PFSK-1 (cell line): ENCODE measurements at regions not wholly inside any gene's neighbourhood (a gene's known extent, or its start where the extent isn't known, plus 50 kb on each side); places are given as distances from the start of the nearest gene placed in this dataset.

Source experiments
- POLR2AphosphoS5 ChIP-seq: IDR thresholded peaks from 2 replicates; pipeline ENCODE4 v1.6.1; 2012; ENCODE audit warnings: low read depth, mild to moderate bottlenecking, control low read depth, low read length, moderate library complexity
- REST ChIP-seq, 2 experiments: IDR thresholded peaks; 2 replicates each; pipeline versions ENCODE4 v1.6.1 to v1.8.0; 2011 to 2012; ENCODE audit warnings: low read depth in 2 of 2, low read length in 2 of 2, control low read depth in 1 of 2, inconsistent platforms in 1 of 2, mild to moderate bottlenecking in 1 of 2, moderate library complexity in 1 of 2; ENCODE audit not compliant: insufficient read depth in 1 of 2
- SIN3A ChIP-seq: IDR thresholded peaks from 2 replicates; pipeline ENCODE4 v1.6.1; 2012; ENCODE audit warnings: mild to moderate bottlenecking, low read length, moderate library complexity, borderline replicate concordance; ENCODE audit not compliant: insufficient read depth
- TAF1 ChIP-seq: IDR thresholded peaks from 2 replicates; pipeline ENCODE4 v1.6.1; 2012; ENCODE audit warnings: low read length, control low read depth, borderline replicate concordance; ENCODE audit not compliant: insufficient read depth

GRCh38 chrX:40893251-40893910 lies 158.0 kb upstream of the MED14 start:
- TF ChIP-seq POLR2AphosphoS5 (no peak), REST (IDR thresholded peaks at IDR 0.05; ENCODE audit: insufficient read depth in 1 of 2, low read depth in 2 of 2, low read length in 2 of 2) (no peak), SIN3A (no peak), TAF1 (no peak)
